ENCODE measurements at regions not wholly inside any gene's neighbourhood (a gene's known extent, or its start where the extent isn't known, plus 50 kb on each side); places are given as distances from the start of the nearest gene placed in this dataset.

- H3K27me3 ChIP-seq: no peaks in the 10 kb centered on the region
- H3K9me3 ChIP-seq: no peaks in the 10 kb centered on the region
- no peaks in the 10 kb centered on the region for H3K36me3 ChIP-seq
- no peak overlapping the region for H3K27ac ChIP-seq
- intact Hi-C loops (cut with DNase I): no loop called here
- H3K4me1 ChIP-seq: no peaks in the 10 kb centered on the region
- no peak overlapping the region for H3K4me3 ChIP-seq
- H3K9ac ChIP-seq (ENCODE audit: low read depth in 2 of 2, low read length in 2 of 2): no peak overlapping the region
- TF ChIP-seq CTCF (IDR thresholded peaks at IDR 0.05): no peak
- DNase-seq: no peak
Measured at GRCh38 chr10:107275806-107276205, 111.3 kb upstream of the SORCS1 start.

- TF ChIP-seq CTCF (IDR thresholded peaks at IDR 0.05): no peak
- no peaks in the 10 kb centered on the region for H3K4me1 ChIP-seq
- no peak for DNase-seq
- no peak overlapping the region for H3K4me3 ChIP-seq
- H3K27me3 ChIP-seq: no peaks in the 10 kb centered on the region
- H3K9me3 ChIP-seq: no peaks in the 10 kb centered on the region
- intact Hi-C loops (cut with DNase I): no loop called here
- no peak overlapping the region for H3K27ac ChIP-seq
- H3K9ac ChIP-seq (ENCODE audit: low read depth in 2 of 2, low read length in 2 of 2): no peak overlapping the region
- no peaks in the 10 kb centered on the region for H3K36me3 ChIP-seq
Measured at GRCh38 chr10:107269626-107270025, 105.1 kb upstream of the SORCS1 start.

GRCh38 chr10:107264742-107265141 lies 100.2 kb upstream of the SORCS1 start:
- Histone ChIP-seq H3K9ac (ENCODE audit: low read depth in 2 of 2, low read length in 2 of 2) (no peak overlapping the region), H3K27me3 (no peaks in the 10 kb centered on the region), H3K4me1 (no peaks in the 10 kb centered on the region), H3K4me3 (no peak overlapping the region), H3K36me3 (no peaks in the 10 kb centered on the region), H3K9me3 (no peaks in the 10 kb centered on the region), H3K27ac (no peak overlapping the region)
- no peak for DNase-seq
- intact Hi-C loops (cut with DNase I): no loop called here
- no peak for TF ChIP-seq CTCF (IDR thresholded peaks at IDR 0.05)

GRCh38 chr10:107244122-107244521 lies 79.6 kb upstream of the SORCS1 start:
- Histone ChIP-seq H3K27me3 (no peaks in the 10 kb centered on the region), H3K9ac (ENCODE audit: low read depth in 2 of 2, low read length in 2 of 2) (no peak overlapping the region), H3K9me3 (no peaks in the 10 kb centered on the region), H3K4me1 (no peaks in the 10 kb centered on the region), H3K36me3 (no peaks in the 10 kb centered on the region), H3K27ac (no peak overlapping the region), H3K4me3 (no peak overlapping the region)
- no peak for TF ChIP-seq CTCF (IDR thresholded peaks at IDR 0.05)
- intact Hi-C loops (cut with DNase I): no loop called here
- no peak for DNase-seq

GRCh38 chr10:107238275-107238674 lies 73.8 kb upstream of the SORCS1 start:
- H3K9me3 ChIP-seq: no peaks in the 10 kb centered on the region
- H3K4me3 ChIP-seq: no peak overlapping the region
- intact Hi-C loops (cut with DNase I): no loop called here
- no peaks in the 10 kb centered on the region for H3K36me3 ChIP-seq
- TF ChIP-seq CTCF (IDR thresholded peaks at IDR 0.05): no peak
- no peak overlapping the region for H3K27ac ChIP-seq
- no peak for DNase-seq
- H3K27me3 ChIP-seq: no peaks in the 10 kb centered on the region
- H3K4me1 ChIP-seq: no peaks in the 10 kb centered on the region
- H3K9ac ChIP-seq (ENCODE audit: low read depth in 2 of 2, low read length in 2 of 2): no peak overlapping the region

GRCh38 chr10:107232013-107232412 lies 67.5 kb upstream of the SORCS1 start:
- no peak for DNase-seq
- H3K27ac ChIP-seq: no peak overlapping the region
- no peak overlapping the region for H3K4me3 ChIP-seq
- H3K9me3 ChIP-seq: no peaks in the 10 kb centered on the region
- no peaks in the 10 kb centered on the region for H3K27me3 ChIP-seq
- no peak overlapping the region for H3K9ac ChIP-seq (ENCODE audit: low read depth in 2 of 2, low read length in 2 of 2)
- intact Hi-C loops (cut with DNase I): no loop called here
- H3K4me1 ChIP-seq: no peaks in the 10 kb centered on the region
- no peak for TF ChIP-seq CTCF (IDR thresholded peaks at IDR 0.05)
- H3K36me3 ChIP-seq: no peaks in the 10 kb centered on the region

All from colonic mucosa (tissue), 4 donors.